WI38 (cell line): ENCODE measurements at regions not wholly inside any gene's neighbourhood (a gene's known extent, or its start where the extent isn't known, plus 50 kb on each side); places are given as distances from the start of the nearest gene placed in this dataset.

Source experiments
- H3K4me3 ChIP-seq: 2 replicates; pipeline ENCODE4 v1.5.1; 2011; ENCODE audit warnings: low read depth, mild to moderate bottlenecking, control low read depth, low read length
- TF ChIP-seq, protein P1 (sequence below): IDR thresholded peaks from 2 replicates; pipeline ENCODE4 v1.5.1; 2012; ENCODE audit warnings: low read depth, mild to moderate bottlenecking, control low read depth, low read length

DNA sequence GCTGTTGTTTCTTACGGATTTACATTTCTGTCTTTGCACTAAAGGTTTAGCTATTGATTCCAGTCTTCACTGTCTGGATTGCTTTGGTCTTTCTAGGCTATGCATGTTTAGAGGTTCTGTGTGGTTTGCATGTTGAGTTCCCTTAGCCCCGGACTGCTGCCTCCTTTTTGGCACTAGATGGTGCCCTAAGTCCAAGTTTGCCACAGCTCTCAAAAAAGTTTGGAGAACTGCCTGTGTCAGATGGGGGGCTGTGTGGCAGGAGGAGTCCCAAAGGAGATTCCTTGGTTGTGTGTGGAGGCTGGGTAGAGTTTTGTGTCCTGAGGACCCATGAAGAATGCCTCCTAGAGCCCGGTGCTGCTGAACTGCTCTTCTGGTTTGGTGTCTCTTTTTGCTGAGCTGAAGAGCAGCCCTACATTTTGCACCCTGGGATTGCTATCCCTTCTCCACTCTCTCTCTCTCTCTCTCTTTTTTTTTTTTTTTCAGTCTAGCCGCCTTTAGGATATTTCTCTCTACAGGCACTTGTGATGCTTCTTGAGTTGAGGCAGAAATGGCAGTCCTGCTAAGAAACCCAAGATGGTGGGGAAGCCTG lies 74.4 kb downstream of the PTGS2 start:
- TF ChIP-seq, protein P1, sequence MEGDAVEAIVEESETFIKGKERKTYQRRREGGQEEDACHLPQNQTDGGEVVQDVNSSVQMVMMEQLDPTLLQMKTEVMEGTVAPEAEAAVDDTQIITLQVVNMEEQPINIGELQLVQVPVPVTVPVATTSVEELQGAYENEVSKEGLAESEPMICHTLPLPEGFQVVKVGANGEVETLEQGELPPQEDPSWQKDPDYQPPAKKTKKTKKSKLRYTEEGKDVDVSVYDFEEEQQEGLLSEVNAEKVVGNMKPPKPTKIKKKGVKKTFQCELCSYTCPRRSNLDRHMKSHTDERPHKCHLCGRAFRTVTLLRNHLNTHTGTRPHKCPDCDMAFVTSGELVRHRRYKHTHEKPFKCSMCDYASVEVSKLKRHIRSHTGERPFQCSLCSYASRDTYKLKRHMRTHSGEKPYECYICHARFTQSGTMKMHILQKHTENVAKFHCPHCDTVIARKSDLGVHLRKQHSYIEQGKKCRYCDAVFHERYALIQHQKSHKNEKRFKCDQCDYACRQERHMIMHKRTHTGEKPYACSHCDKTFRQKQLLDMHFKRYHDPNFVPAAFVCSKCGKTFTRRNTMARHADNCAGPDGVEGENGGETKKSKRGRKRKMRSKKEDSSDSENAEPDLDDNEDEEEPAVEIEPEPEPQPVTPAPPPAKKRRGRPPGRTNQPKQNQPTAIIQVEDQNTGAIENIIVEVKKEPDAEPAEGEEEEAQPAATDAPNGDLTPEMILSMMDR = peak; percentile 66

DNA sequence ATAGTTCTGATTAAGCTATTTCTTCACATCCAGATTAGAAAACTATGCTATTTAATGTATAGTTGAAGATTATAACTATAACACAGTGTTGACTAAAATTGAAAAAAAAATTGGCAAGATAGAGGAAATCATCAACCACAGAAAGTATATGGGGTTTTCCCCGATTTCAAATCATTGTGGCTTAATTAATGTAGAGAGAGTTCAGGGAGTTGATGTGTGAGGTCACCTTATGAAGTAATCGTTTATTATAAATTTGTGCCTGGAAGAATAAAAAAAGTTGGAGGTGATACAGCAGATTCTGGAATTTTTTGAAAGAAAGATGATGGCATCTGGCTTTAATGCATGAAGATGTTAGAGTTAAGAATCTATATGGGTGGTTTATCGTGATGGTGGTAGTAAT lies 84.3 kb downstream of the PTGS2 start:
- TF ChIP-seq, protein P1 = no peak
- H3K4me3 ChIP-seq = no peak overlapping the region

More for the DNA sequence above, 74.4 kb downstream of the PTGS2 start:
- no peak overlapping the region for H3K4me3 ChIP-seq

DNA sequence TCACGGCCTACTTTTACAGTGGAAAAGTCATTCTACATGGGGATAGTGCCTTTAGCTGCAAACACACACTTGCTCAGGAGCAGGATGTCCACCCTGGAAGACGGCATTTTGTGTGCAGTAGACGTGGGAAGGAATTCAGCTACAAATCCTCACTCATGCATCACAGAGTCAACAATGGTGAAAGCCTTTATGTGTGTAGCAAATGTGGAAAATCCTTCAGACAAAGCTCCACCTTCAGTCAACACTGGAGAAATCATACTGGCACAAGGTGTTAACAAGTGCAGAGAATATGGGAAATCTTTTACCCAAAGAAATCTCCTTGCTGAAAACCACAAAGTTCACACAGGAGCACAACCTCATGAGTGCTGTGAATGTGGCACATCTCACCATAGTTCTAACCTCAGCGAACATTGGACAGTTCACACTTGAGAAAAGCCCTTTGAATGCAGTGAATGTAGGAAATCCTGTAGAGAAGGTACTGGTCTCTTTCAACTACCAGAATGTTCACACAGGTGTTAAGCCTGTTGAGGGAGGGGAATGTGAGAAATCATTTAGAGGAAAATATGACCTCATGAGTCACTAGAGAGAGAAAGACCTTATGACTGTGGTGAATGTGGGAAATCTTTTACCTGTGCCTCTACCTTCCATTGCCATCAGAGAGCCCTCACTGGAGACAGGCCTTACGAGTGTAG lies 101.8 kb downstream of the PTGS2 start:
- TF ChIP-seq, protein P1 = no peak
- H3K4me3 ChIP-seq = no peak overlapping the region

DNA sequence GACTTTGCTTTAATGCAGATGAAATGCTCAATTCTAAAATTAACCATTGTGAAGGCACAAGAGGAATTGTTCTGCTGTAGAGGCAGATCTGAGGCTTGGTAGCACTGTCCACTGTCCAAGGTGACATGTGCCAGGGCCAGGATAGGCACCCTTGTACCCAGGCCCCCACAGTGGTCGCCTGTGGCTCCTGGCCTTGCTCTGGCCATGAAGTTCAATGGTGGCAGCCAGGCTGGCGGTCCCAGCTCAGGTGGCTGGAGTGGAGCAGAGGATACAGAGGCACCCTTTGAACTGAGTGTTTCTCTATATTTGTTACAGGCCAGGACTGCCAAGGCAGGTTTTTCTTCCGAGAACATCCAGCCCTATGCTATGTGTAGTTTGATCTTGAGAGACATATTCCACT lies 102.6 kb downstream of the PTGS2 start:
- H3K4me3 ChIP-seq = no peak overlapping the region
- TF ChIP-seq, protein P1 = no peak

DNA sequence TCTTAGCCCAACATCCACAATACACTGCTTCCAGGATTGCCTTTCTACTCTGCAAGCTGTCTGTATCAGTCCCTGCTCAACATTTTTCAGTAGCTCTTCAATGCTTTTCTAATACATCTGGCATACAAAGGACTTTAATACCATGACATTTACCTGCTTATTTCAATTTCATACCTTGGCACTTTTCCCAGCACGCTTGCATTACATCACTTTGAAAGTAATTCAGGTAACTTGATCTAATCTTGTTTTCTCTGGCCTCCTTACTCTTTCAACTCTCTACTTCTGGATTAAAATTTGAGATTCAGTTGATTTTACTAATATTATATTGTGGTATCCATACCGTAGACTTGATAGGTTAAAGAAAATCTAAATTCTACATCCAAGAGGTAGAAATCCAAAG lies 103.0 kb downstream of the PTGS2 start:
- H3K4me3 ChIP-seq = no peak overlapping the region
- TF ChIP-seq, protein P1 = no peak

DNA sequence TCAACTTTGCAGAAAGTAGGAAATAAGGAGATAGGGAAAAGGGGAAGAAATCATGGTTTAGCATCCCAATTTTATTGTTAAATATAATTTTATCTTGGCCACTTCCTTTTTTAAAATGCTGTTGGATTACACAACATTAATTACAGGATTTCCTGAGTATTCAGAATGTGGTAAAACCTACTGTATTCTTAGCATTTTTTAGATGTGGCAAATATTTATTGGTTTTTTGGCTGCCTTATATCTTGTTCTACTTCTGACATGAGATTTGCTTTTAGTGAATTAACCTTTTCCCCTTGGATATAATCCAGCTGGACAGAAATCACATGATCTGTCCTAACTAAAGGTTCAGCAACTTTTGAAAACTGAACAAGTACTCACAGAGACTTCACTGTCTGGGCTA lies 104.9 kb downstream of the PTGS2 start:
- TF ChIP-seq, protein P1 = no peak
- no peak overlapping the region for H3K4me3 ChIP-seq

DNA sequence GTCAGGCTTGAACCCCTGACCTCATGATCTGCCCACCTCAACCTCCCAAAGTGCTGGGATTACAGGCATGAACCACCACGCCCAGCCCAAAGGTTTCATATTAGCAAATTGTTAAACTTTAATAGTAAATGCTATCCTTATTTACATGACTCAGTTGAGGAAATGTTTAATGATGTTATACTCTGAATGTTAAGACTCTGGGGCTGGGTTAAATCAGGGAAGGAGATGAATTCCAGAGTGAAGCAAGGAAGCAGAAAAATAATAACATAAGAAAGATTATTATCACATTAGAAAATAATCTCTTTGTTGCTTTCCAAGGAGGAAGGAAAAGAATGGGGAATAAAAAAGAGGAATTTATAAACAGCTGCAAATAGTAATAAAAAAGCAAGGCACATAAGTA lies 105.3 kb downstream of the PTGS2 start:
- H3K4me3 ChIP-seq = no peak overlapping the region
- TF ChIP-seq, protein P1 = no peak
